Esophagus muscularis mucosa (tissue), 4 donors: ENCODE measurements at regions not wholly inside any gene's neighbourhood (a gene's known extent, or its start where the extent isn't known, plus 50 kb on each side); places are given as distances from the start of the nearest gene placed in this dataset.

Experiments
- DNase-seq: peaks from one replicate; pipeline ENCODE4 v3.0.0-alpha.2; 2017; ENCODE audit errors: extremely low spot score
- H3K27ac ChIP-seq, 4 donors: fragments of 200-600 bp; sonication (generic); replicated peaks in 1 of 4; 1 replicate in 3 of 4; 2 replicates in 1 of 4; pipeline ENCODE4 v1.5.1; 2016 to 2019; ENCODE audit warnings: mild to moderate bottlenecking in 1 of 4
- H3K27me3 ChIP-seq, 4 donors: fragments of 200-600 bp; sonication (generic); one replicate each; pipeline versions ENCODE4 v1.5.1 to v1.6.0; 2016 to 2019
- H3K36me3 ChIP-seq, 4 donors: fragments of 200-600 bp; sonication (generic); one replicate each; pipeline ENCODE4 v1.5.1; 2016 to 2019
- H3K4me1 ChIP-seq, 4 donors: fragments of 200-600 bp; sonication (generic); one replicate each; pipeline ENCODE4 v1.5.1; 2016 to 2019
- H3K4me3 ChIP-seq, 4 donors: fragments of 200-600 bp; sonication (generic); 1 replicate in 2 of 4; 2 replicates in 2 of 4; pipeline ENCODE4 v1.5.1; 2016 to 2019; ENCODE audit warnings: mild to moderate bottlenecking in 4 of 4, moderate library complexity in 1 of 4
- H3K9me3 ChIP-seq, 4 donors: fragments of 200-600 bp; sonication (generic); 1 replicate in 3 of 4; 2 replicates in 1 of 4; pipeline ENCODE4 v1.5.1; 2016 to 2019
- EP300 ChIP-seq: sonication (generic); formaldehyde crosslinking; IDR thresholded peaks from one replicate; pipeline ENCODE4 v1.6.1; 2017; ENCODE audit warnings: antibody characterized with exemption
- POLR2A ChIP-seq: fragments of 450-650 bp; IDR thresholded peaks from one replicate; pipeline ENCODE4 v1.6.1; 2017; ENCODE audit warnings: antibody characterized with exemption, moderate library complexity, mild to moderate bottlenecking, low read depth
- POLR2AphosphoS5 ChIP-seq, 2 donors: sonication (generic); formaldehyde crosslinking; IDR thresholded peaks; one replicate each; pipeline ENCODE4 v1.6.1; 2017; ENCODE audit warnings: antibody characterized with exemption in 2 of 2
- WGBS: methylation state at CpG from one replicate; pipeline ENCODE4 v1.1.5; 2018; 5-methylcytosine and 5-hydroxymethylcytosine counted together
- intact Hi-C: fragments of 100-400 bp; cut with DNase I; formaldehyde crosslinking; loops from one replicate; pipeline ENCODE4 v1.15.1; 2023
- TF ChIP-seq, protein P1 (sequence below), 3 experiments: fragments of 200-600 bp in 2 of 3; fragments of 450-650 bp in 1 of 3; sonication (generic) in 2 of 3; IDR thresholded peaks; one replicate each; pipeline ENCODE4 v1.5.1; 2017 to 2019; ENCODE audit warnings: antibody characterized with exemption in 3 of 3, mild to moderate bottlenecking in 2 of 3, moderate library complexity in 1 of 3

DNA sequence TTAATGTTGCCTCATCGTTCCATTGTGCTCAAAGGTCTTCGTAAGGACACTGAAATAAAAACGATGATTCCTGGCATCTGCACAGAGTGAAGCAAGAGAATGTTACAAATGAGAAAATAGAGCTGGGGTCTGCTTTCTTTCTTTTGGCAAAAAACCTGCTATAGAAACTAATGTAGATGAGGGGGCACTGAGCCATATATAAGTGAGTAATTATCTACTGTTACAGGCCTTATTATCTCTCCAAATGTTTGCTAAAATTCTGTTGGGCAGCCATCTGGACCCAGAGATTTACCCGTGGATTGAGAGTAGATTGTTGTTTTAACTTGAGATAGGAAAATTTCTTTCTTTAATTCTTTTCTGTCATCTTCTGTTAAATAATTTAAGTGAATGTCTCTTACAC is 472.5 kb upstream of the PIK3C3 start:
- H3K4me3 ChIP-seq = no peak overlapping the region
- no peak for TF ChIP-seq EP300
- TF ChIP-seq, protein P1, sequence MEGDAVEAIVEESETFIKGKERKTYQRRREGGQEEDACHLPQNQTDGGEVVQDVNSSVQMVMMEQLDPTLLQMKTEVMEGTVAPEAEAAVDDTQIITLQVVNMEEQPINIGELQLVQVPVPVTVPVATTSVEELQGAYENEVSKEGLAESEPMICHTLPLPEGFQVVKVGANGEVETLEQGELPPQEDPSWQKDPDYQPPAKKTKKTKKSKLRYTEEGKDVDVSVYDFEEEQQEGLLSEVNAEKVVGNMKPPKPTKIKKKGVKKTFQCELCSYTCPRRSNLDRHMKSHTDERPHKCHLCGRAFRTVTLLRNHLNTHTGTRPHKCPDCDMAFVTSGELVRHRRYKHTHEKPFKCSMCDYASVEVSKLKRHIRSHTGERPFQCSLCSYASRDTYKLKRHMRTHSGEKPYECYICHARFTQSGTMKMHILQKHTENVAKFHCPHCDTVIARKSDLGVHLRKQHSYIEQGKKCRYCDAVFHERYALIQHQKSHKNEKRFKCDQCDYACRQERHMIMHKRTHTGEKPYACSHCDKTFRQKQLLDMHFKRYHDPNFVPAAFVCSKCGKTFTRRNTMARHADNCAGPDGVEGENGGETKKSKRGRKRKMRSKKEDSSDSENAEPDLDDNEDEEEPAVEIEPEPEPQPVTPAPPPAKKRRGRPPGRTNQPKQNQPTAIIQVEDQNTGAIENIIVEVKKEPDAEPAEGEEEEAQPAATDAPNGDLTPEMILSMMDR (IDR thresholded peaks at IDR 0.05) = no peak
- no peak for TF ChIP-seq POLR2AphosphoS5 (IDR thresholded peaks at IDR 0.05)
- TF ChIP-seq POLR2A = no peak
- H3K27ac ChIP-seq = no peak overlapping the region
- H3K9me3 ChIP-seq = no peaks in the 10 kb centered on the region
- DNase-seq = no peak
- no peaks in the 10 kb centered on the region for H3K27me3 ChIP-seq
- 59% methylated on average over 4 of the region's 4 CpGs for WGBS
- no peaks in the 10 kb centered on the region for H3K36me3 ChIP-seq
- no peaks in the 10 kb centered on the region for H3K4me1 ChIP-seq
- intact Hi-C loops = no loop called here

DNA sequence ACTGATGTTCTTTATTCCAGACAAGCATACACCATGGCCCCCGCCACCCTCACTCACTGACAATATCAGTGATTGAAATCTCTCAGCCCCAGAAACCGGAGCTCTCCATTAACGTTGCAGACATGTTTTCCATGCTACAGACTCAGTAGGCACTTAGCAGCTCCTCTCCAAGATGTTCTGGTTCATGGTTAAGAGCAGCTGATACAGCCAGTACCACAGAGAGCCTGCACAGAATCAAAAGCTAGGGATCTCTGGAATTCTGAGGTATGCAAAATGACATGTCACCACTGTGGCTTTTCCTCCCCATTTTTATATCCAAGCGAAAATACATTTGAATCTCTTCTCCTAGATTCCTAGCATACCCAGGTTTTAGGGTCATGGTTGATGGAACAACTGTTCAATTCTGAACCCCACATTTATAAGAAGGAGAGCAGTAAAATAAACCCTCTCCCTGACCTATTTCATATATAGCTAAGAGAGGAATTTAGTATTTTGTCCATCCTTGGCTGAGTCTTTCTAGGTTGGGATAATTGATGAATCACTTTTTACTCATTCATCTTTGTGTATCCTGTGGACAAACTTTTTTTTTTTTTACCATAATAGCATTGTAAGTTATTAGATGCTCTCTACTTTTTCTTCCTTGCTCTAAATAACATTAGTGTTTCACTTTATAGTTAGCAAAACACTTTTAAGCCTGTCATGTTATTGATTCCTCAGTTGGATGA is 488.4 kb upstream of the PIK3C3 start:
- no peaks in the 10 kb centered on the region for H3K4me1 ChIP-seq
- intact Hi-C loops = no loop called here
- WGBS = 84% methylated on average over 4 of the region's 4 CpGs
- H3K36me3 ChIP-seq = no peaks in the 10 kb centered on the region
- TF ChIP-seq, protein P1 (IDR thresholded peaks at IDR 0.05) = no peak
- no peak for TF ChIP-seq POLR2A
- no peak overlapping the region for H3K4me3 ChIP-seq
- H3K9me3 ChIP-seq = no peaks in the 10 kb centered on the region
- H3K27me3 ChIP-seq = no peaks in the 10 kb centered on the region
- no peak overlapping the region for H3K27ac ChIP-seq
- DNase-seq = no peak

DNA sequence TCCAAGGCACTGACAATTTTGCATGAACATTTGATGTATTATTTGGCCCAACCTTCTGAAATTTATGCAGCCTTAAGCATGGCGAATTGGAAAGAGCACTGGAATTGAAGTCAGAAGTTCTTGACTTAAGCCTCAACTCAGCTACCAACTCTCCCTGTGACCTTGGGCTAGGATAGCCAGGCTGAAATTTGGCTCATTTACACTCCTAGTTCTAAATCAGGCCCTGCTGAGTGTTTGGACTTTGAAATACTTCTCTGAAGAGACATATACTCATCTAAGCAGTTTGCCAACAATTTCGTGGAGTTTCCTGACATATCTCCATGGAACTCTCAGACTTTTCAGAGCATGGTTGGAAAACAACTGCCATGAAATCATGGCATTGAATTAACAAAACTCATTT is 489.6 kb upstream of the PIK3C3 start:
- no peak overlapping the region for H3K27ac ChIP-seq
- no peak overlapping the region for H3K4me3 ChIP-seq
- no peaks in the 10 kb centered on the region for H3K36me3 ChIP-seq
- no peaks in the 10 kb centered on the region for H3K4me1 ChIP-seq
- DNase-seq = no peak
- no peaks in the 10 kb centered on the region for H3K27me3 ChIP-seq
- WGBS = 71% methylated on average over 2 of the region's 2 CpGs
- H3K9me3 ChIP-seq = no peaks in the 10 kb centered on the region
- intact Hi-C loops = no loop called here
- TF ChIP-seq POLR2A = no peak

DNA sequence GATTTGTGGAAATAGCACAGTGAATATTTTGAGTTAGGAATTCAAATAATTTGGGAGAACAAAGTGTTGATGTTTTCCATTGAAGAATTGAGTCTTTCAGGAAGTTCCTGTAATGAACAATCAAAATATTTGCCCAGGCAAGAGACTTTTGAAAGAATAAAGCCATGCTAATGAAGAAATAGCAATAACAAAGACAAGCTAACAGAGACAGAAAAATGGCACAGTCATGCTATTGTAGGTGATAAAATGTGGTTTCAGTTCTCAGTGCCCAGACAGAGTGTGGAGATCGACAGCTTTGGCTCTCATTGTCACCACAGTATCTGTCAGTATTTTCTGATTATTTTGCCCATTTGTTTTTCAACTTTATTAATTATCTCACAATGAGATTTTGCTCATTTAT is 490.8 kb upstream of the PIK3C3 start:
- H3K4me3 ChIP-seq = no peak overlapping the region
- DNase-seq = no peak
- WGBS = 61% methylated on average over 1 of the region's 1 CpG
- no peaks in the 10 kb centered on the region for H3K27me3 ChIP-seq
- no peaks in the 10 kb centered on the region for H3K4me1 ChIP-seq
- TF ChIP-seq EP300 (no peak), POLR2A (no peak), POLR2AphosphoS5 (IDR thresholded peaks at IDR 0.05) (no peak)
- TF ChIP-seq, protein P1 (IDR thresholded peaks at IDR 0.05) = no peak
- no peaks in the 10 kb centered on the region for H3K36me3 ChIP-seq
- H3K9me3 ChIP-seq = no peaks in the 10 kb centered on the region
- no peak overlapping the region for H3K27ac ChIP-seq
- intact Hi-C loops = no loop called here

DNA sequence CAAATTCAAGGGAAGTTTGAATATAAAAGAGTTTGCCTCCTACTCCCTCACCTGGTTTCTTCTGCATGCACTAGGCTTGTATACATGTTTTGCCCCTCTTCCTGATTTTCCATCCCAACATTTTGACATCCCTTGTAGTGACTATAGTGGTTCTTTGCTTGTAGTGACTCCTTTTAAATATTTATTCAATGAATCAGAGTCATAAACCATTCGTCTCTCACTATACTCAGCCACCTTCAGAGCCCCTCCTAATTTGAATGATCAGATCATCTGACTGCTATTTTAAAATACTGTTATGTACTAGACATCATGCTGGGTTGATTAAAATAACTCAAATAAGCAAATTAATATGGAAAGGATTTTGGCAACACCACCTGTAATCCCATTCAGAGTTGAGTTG is 492.1 kb upstream of the PIK3C3 start:
- Histone ChIP-seq H3K9me3 (no peaks in the 10 kb centered on the region), H3K4me3 (no peak overlapping the region), H3K4me1 (no peaks in the 10 kb centered on the region), H3K27me3 (no peaks in the 10 kb centered on the region), H3K36me3 (no peaks in the 10 kb centered on the region), H3K27ac (no peak overlapping the region)
- 44% methylated on average over 1 of the region's 1 CpG for WGBS
- TF ChIP-seq, protein P1 (IDR thresholded peaks at IDR 0.05) = no peak
- no peak for TF ChIP-seq POLR2AphosphoS5 (IDR thresholded peaks at IDR 0.05)
- no peak for TF ChIP-seq POLR2A
- TF ChIP-seq EP300 = no peak
- DNase-seq = no peak
- intact Hi-C loops = no loop called here
